WTC11 (cell line): ENCODE measurements at regions not wholly inside any gene's neighbourhood (a gene's known extent, or its start where the extent isn't known, plus 50 kb on each side); places are given as distances from the start of the nearest gene placed in this dataset.
"Not testable (repeated sequence)": the region's sequence is repeated elsewhere in the genome, so short reads cannot be mapped to it uniquely, and the experiment has no call there.

Experiments
- ATAC-seq: fragments of 200-7000 bp; cut with Tn5 transposase; 2 replicates; pipeline ENCODE4 v1.10.0; 2021; ENCODE audit warnings: mild to moderate bottlenecking, moderate library complexity
- CTCF ChIA-PET: fragments of 300-600 bp; sonication (Branson Sonifier 250); formaldehyde crosslinking; loops from one replicate; lab custom pipeline; 2021; ENCODE audit warnings: antibody characterized with exemption; lab: Charles Lee
- POLR2A ChIA-PET: fragments of 350-600 bp; sonication (Branson Sonifier 250); formaldehyde crosslinking; loops from one replicate; lab custom pipeline; 2021; ENCODE audit warnings: antibody characterized with exemption; lab: Charles Lee
- DNase-seq: peaks from one replicate; pipeline ENCODE4 v3.0.0; 2021; ENCODE audit warnings: low spot score
- H3K27ac Mint-ChIP-seq: 2 replicates; pipeline ENCODE4 v1.8.0; 2021; ENCODE audit warnings: mixed read lengths
- H3K27me3 Mint-ChIP-seq: 2 replicates; pipeline ENCODE4 v1.8.0; 2021; ENCODE audit warnings: low read depth, mild to moderate bottlenecking, moderate library complexity, mixed read lengths
- H3K36me3 Mint-ChIP-seq: 2 replicates; pipeline ENCODE4 v1.8.0; 2021; ENCODE audit warnings: mixed read lengths
- H3K4me1 Mint-ChIP-seq: 2 replicates; pipeline ENCODE4 v1.8.0; 2022; ENCODE audit warnings: mixed read lengths
- H3K4me3 Mint-ChIP-seq: 2 replicates; pipeline ENCODE4 v1.8.0; 2021; ENCODE audit warnings: mild to moderate bottlenecking, moderate library complexity, mixed read lengths
- H3K9me3 Mint-ChIP-seq: 2 replicates; pipeline ENCODE4 v1.8.0; 2021; ENCODE audit warnings: mixed read lengths
- ARID4B ChIP-seq: sonication (generic); formaldehyde crosslinking; IDR thresholded peaks from 2 replicates; pipeline ENCODE4 v1.8.0; 2023; ENCODE audit warnings: missing genetic modification reagents, mild to moderate bottlenecking, borderline replicate concordance
- E2F4 ChIP-seq: sonication (generic); formaldehyde crosslinking; IDR thresholded peaks from 2 replicates; pipeline ENCODE4 v1.8.1; 2022; ENCODE audit warnings: low read depth, mild to moderate bottlenecking, moderate library complexity, missing genetic modification reagents, borderline replicate concordance
- EMX1 ChIP-seq: fragments of 250-450 bp; sonication (Bioruptor Pico); IDR thresholded peaks from 2 replicates; pipeline ENCODE4 v1.8.0; 2021; ENCODE audit warnings: mild to moderate bottlenecking
- ESRRA ChIP-seq: sonication (generic); formaldehyde crosslinking; IDR thresholded peaks from 2 replicates; pipeline ENCODE4 v1.8.1; 2022; ENCODE audit warnings: mild to moderate bottlenecking, missing genetic modification reagents, borderline replicate concordance
- HMGXB4 ChIP-seq: sonication (generic); formaldehyde crosslinking; IDR thresholded peaks from 2 replicates; pipeline ENCODE4 v1.8.1; 2023; ENCODE audit warnings: mild to moderate bottlenecking, moderate library complexity, missing genetic modification reagents
- IRF2 ChIP-seq: sonication (generic); formaldehyde crosslinking; IDR thresholded peaks from 2 replicates; pipeline ENCODE4 v1.8.0; 2022; ENCODE audit warnings: low read depth, missing genetic modification reagents, borderline replicate concordance
- NFE2L1 ChIP-seq: sonication (generic); formaldehyde crosslinking; IDR thresholded peaks from 2 replicates; pipeline ENCODE4 v1.8.1; 2023; ENCODE audit warnings: missing genetic modification reagents
- NFYB ChIP-seq: sonication (generic); formaldehyde crosslinking; conservative IDR thresholded peaks from 2 replicates; pipeline ENCODE4 v1.8.0; 2022; ENCODE audit warnings: low read depth, missing genetic modification reagents
- TP53 ChIP-seq: sonication (generic); formaldehyde crosslinking; IDR thresholded peaks from 2 replicates; pipeline ENCODE4 v1.8.1; 2023; ENCODE audit warnings: mild to moderate bottlenecking, missing genetic modification reagents
- USF1 ChIP-seq: sonication (generic); formaldehyde crosslinking; IDR thresholded peaks from 2 replicates; pipeline ENCODE4 v1.8.0; 2022; ENCODE audit warnings: mild to moderate bottlenecking, missing genetic modification reagents
- ZNF281 ChIP-seq: sonication (generic); formaldehyde crosslinking; IDR thresholded peaks from 2 replicates; pipeline ENCODE4 v1.8.0; 2023; ENCODE audit warnings: mild to moderate bottlenecking, missing genetic modification reagents
- ZNF423 ChIP-seq: fragments of 250-450 bp; sonication (Bioruptor Pico); IDR thresholded peaks from 2 replicates; pipeline ENCODE4 v2.1.2; 2022; ENCODE audit warnings: mild to moderate bottlenecking, moderate library complexity

- no peak for TF ChIP-seq ARID4B
- no peak for TF ChIP-seq TP53 (CRISPR knock-in tag)
- TF ChIP-seq ZNF423 (CRISPR knock-in tag): no peak
- TF ChIP-seq USF1 (CRISPR knock-in tag): no peak
- no peak for TF ChIP-seq ESRRA
Measured at GRCh38 chr2:133892352-133892913, 324.2 kb upstream of the NCKAP5 start (continued).

- ChIA-PET POLR2A (no interaction called here), CTCF (no interaction called here)
- H3K36me3 Mint-ChIP-seq: peaks cover 11% of the 10 kb centered on the region
- no peak for ATAC-seq
- no peak overlapping the region for H3K27ac Mint-ChIP-seq
- no peak for DNase-seq
- peaks cover 26% of the 10 kb centered on the region for H3K9me3 Mint-ChIP-seq
- H3K4me1 Mint-ChIP-seq: peaks cover 3% of the 10 kb centered on the region
- peaks cover 6% of the 10 kb centered on the region; the same call in 1 of the 2 replicates for H3K27me3 Mint-ChIP-seq
- H3K4me3 Mint-ChIP-seq: no peak overlapping the region
- no peak for TF ChIP-seq NFYB (CRISPR knock-in tag)
- TF ChIP-seq, all 79 proteins: peak for 0
Measured at GRCh38 chr2:133894429-133894828, 326.2 kb upstream of the NCKAP5 start.

- POLR2A ChIA-PET, H3K4me3 Mint-ChIP-seq, H3K27me3 Mint-ChIP-seq, DNase-seq, ATAC-seq, H3K27ac Mint-ChIP-seq, H3K4me1 Mint-ChIP-seq: not testable (repeated sequence)
- Mint-ChIP-seq H3K36me3 (peaks cover 11% of the 10 kb centered on the region), H3K9me3 (peaks cover 30% of the 10 kb centered on the region)
- CTCF ChIA-PET: interaction anchor here (0.7 to 1.4 kb wide), 2 partner anchors 11 to 304 kb away, joined by 3 to 4 read pairs; no protein-coding TSS in a partner anchor
Measured at GRCh38 chr2:133897838-133898237, 329.6 kb upstream of the NCKAP5 start.

- H3K9me3 Mint-ChIP-seq: peaks cover 10% of the 10 kb centered on the region
- no peaks in the 10 kb centered on the region for H3K36me3 Mint-ChIP-seq
- H3K4me3 Mint-ChIP-seq: no peak overlapping the region
- DNase-seq: no peak
- POLR2A ChIA-PET: no interaction called here
- ATAC-seq: no peak
- H3K27ac Mint-ChIP-seq: no peak overlapping the region
- no peaks in the 10 kb centered on the region for H3K27me3 Mint-ChIP-seq
- CTCF ChIA-PET: interaction anchor here (1.3 kb wide), 1 partner anchor 14 kb away, joined by 3 read pairs; no protein-coding TSS in a partner anchor
- H3K4me1 Mint-ChIP-seq: no peaks in the 10 kb centered on the region
- no peak for TF ChIP-seq NFE2L1 (CRISPR knock-in tag)
- no peak for TF ChIP-seq E2F4 (CRISPR knock-in tag)
- no peak for TF ChIP-seq IRF2 (CRISPR knock-in tag)
- no peak for TF ChIP-seq TP53 (CRISPR knock-in tag)
Measured at GRCh38 chr2:133900909-133901308, 332.6 kb upstream of the NCKAP5 start.

GRCh38 chr2:133906396-133906795 lies 338.1 kb upstream of the NCKAP5 start:
- Mint-ChIP-seq H3K9me3 (peaks cover 19% of the 10 kb centered on the region), H3K4me3 (no peak overlapping the region), H3K4me1 (peaks cover 4% of the 10 kb centered on the region), H3K27me3 (no peaks in the 10 kb centered on the region; the same call in 1 of the 2 replicates), H3K36me3 (peaks cover 9% of the 10 kb centered on the region), H3K27ac (no peak overlapping the region)
- ATAC-seq (no peak), DNase-seq (no peak)
- ChIA-PET CTCF (interaction anchor here (1.4 kb wide), 1 partner anchor 20 kb away, joined by 6 read pairs; no protein-coding TSS in a partner anchor), POLR2A (no interaction called here)
- TF ChIP-seq ZNF423 (CRISPR knock-in tag) (no peak), HMGXB4 (CRISPR knock-in tag) (no peak), ZNF281 (CRISPR knock-in tag) (no peak), EMX1 (CRISPR knock-in tag) (no peak)
